GM21526 (cell line): ENCODE measurements at regions not wholly inside any gene's neighbourhood (a gene's known extent, or its start where the extent isn't known, plus 50 kb on each side); places are given as distances from the start of the nearest gene placed in this dataset.

ENCODE experiments used
- ATAC-seq: cut with Tn5 transposase; IDR thresholded peaks from one replicate; pipeline ENCODE4 v1.9.1; 2021; ENCODE audit warnings: moderate library complexity; ENCODE audit not compliant: unreplicated experiment, low FRiP score

- ATAC-seq, result no peak
Observed at GRCh38 chr14:97866664-97867063, 1069.5 kb downstream of the VRK1 start.

GRCh38 chr14:97873291-97873690 lies 1076.1 kb downstream of the VRK1 start:
- ATAC-seq, result no peak

DNA sequence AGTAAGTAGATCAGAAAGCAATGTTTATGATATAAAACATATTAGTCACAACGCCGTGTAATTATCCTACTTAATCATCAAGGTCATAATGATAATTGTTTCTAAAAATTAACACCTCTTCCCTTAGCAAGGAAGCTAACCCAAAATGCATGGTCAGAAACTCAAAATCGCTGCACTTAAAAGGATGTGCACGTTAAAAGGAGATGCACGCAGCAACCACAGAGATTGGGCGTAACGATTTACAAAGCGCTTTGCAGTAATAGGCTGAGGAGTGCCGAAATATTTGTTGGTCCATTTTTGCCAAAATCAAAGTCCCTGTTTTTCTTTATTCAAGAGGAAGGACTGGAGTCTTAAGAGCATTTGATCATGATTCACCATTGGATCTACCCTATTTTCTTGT lies 1077.2 kb downstream of the VRK1 start:
- ATAC-seq, result no peak

- ATAC-seq, result no peak
Observed at GRCh38 chr14:97878206-97878605, 1081.0 kb downstream of the VRK1 start.

GRCh38 chr14:97878727-97879126 lies 1081.5 kb downstream of the VRK1 start:
- no peak for ATAC-seq

DNA sequence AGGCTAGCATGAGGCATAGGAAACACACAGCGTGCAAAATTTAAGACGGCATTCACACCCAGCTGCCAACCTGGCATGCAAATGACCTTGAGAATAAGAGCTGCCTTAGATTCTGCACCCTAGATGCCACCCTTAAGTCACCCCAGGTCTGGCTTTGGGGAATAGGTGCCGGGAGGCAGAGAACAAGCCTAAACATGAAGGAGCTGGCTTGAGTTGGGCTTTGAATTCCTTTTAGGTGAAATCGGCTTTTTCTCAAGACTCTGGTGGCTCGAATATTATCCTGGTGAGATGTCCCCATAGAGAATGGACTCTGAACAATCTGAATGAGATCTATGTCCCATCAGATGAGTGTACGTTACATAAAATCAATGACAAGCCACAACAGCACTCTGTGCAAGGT lies 1090.5 kb downstream of the VRK1 start:
- ATAC-seq, result no peak

DNA sequence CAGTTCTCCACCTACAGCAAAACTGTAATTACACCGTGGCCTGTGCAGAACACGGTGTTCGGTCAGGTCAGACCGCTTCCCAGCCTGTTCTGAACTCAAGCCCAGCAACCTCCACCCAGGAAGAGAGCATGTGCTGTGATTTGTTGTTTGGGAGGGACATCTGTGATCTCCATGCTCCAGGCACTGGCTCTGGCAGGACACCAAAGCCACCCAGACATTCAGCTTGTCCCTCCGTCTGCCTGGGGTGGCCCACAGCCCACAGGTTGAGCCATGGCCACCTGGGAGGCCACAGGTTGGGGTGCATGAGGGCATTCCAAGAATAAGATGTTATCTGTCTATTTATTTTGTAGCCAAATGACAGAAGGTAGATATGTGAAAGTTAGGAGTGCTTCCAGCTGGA lies 1091.1 kb downstream of the VRK1 start:
- ATAC-seq, result no peak

GRCh38 chr14:97891515-97891914 lies 1094.3 kb downstream of the VRK1 start:
- ATAC-seq, result no peak

GRCh38 chr14:97894552-97894951 lies 1097.4 kb downstream of the VRK1 start:
- no peak for ATAC-seq

DNA sequence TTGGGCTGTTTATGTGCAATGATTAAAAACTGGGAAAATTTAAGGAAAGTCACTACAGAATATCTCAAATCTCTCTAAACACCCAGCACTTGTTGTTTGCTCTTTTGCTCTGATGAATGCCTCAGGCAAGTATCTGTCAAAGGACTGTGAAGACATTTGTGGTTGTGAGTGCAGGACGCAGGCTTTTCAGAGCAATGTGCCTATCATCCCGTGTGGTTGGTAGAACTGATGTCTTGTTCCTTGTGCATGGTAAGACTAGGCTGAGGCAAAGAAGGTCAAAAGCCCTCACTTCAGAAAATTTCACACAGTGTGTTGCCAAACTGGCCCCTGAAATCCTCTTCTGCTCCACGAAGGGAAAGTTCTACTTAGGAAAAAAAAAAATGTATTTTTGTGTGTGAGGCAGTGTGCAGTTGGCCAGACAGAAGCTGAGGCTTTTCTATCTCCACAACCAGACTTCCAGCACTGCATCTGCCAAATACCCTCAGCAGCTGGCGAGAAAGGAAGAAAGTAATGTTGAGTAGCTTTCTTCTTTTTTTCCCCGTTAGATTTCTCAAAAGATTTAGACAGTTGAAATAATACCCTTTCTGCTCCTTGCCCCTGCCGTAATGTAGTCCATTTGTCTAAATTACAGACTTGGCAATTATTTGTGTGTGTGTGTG lies 1103.1 kb downstream of the VRK1 start:
- ATAC-seq, result no peak

- ATAC-seq, result no peak
Observed at GRCh38 chr14:97902630-97903029, 1105.4 kb downstream of the VRK1 start.

DNA sequence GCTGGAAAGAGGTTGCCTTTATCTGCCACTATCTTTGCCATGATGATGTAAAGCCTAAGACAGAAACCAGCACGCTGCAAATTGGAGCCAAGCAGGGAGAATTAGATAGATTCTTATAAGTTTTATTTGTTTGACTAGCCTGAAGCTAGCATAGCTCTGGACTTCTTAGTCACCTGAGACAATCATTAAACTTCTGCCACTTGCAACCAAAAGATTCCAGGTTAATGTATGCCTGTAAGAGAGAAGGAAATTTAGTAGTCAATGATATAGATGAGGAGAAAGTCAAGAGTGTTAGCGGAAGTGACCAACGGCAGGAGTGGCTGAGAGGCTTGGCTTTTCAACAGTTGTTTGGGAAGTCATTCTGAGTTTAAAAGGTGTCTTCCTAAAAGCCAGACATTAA lies 1106.6 kb downstream of the VRK1 start:
- no peak for ATAC-seq

DNA sequence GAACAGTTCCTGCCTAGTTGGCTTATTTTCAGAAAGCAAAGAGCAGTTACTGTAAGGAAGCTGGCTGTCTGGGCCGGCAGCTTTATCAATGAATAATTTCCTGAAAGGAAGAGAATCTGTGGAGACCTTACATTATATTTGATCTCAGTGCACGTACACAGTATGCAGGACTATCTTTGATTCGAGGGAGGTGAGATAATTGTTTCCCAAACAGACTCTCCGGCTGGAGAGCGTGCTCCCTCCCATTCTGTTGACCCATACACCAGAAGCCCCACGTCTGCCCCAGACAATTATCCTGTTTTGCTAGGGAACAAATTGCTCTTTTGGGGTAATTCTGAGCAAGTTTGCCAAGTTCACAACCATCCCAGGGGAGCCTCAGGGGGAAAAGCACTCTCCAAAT lies 1115.0 kb downstream of the VRK1 start:
- ATAC-seq, result no peak

DNA sequence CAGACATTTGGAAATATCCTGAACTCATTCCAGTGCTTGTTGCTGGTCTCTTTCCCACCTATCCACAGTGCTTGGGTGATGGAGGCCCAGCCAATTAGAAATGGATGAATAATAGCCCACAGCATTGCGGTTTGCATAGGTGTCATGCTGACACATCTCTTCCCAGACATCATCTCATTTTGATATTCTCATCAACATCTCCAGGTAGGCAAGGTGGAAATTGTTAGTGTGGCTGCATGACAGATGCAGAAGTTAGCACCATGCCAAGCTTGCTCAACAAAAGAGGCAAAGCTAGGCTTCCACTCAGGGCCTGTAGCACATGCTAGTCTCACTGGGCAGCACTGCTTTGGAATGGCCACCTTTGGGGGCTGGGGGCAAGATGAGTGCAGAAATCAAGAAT lies 1118.9 kb downstream of the VRK1 start:
- no peak for ATAC-seq

GRCh38 chr14:97916669-97917568 lies 1119.7 kb downstream of the VRK1 start:
- ATAC-seq, result no peak

DNA sequence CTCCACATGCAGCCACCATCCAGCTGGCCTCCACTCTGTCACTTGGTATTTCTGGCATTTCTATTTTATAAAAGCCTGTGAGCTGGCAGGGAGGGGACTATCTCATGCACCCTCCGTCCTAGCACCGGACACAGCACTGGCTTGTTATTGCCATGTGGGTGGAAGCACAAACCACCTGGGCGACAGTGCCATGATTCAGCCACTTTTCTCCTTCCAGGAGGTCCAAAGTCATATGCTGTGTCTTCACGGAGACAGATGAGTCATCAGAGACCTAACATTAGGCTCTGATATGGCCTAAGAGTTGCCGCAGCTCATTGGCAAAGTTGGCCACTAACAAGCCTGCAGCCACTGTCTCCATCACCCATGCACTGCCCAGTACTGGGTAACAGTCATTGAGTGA lies 1123.0 kb downstream of the VRK1 start:
- no peak for ATAC-seq

DNA sequence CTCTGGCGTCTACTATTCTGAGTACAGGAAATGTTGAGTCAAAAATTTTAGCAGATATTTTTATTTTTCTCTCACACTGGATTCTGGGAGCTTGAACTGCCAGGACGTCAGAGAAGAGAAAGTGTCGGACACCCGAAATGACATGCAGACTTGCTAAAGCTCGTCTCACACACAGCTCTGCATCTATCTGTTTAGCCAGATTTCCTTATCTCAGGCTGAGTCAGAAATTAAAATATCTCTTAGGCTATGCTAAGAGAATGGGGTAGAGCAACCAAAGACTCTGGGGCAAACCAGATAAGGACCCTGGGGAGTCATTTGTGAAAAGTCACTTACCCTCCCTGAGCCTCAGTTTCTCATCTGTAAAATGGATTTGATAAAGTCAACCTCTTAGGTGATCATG lies 1124.1 kb downstream of the VRK1 start:
- no peak for ATAC-seq

DNA sequence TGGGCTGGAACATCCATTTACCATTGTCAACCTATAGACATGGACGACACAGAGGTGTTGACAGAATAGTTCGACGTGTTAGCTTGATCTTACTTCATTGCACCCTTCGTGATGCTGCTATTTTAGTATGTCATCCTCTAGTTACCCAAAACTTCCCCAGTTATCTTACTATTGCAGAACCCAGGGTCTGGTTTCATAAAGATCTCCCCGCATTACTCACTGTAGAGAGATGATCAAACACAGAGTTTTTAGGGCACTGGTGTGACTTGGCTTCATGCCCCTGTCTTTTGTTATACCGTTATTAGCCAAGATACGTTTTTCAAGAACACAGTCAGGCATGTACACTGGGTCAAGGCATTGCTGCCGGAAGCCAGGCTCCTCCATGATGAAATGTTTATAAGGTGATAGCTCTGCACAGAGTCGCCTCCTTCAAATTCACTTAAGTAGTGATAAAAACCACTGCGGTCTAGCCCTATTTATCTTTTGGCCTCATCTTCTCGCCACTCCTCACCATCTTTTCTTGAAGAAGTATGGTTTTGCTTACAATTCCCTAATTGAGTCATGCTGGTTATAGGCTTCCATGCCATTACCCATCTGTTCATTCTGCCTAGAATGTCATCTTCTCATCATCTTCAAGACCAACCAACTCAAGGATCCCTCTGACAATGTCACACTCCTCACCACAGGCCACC lies 1127.9 kb downstream of the VRK1 start:
- no peak for ATAC-seq

DNA sequence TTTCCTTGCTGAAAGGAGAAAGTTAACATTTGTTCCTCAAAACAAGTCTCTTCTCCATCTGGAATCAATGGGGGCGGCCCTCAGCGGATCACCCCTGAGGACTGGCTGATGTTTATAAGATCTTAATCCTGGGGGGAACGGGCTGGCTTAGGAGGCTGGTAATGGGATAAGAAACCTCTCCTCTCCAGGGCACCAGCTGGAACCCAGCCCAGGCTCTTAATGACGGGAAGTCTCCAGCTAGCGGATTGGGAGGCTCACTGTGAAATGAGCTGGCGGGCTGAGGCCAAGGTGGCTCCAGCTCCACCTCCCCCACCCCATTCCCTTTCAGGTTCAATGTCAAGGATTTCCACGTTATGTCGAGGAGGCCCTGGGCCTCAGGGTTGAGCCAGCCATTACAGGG lies 1133.0 kb downstream of the VRK1 start:
- no peak for ATAC-seq

GRCh38 chr14:97931273-97931672 lies 1134.1 kb downstream of the VRK1 start:
- no peak for ATAC-seq

- ATAC-seq, result no peak
Observed at GRCh38 chr14:97942921-97943320, 1145.7 kb downstream of the VRK1 start.
